ENCODE measurements at regions not wholly inside any gene's neighbourhood (a gene's known extent, or its start where the extent isn't known, plus 50 kb on each side); places are given as distances from the start of the nearest gene placed in this dataset.

DNA sequence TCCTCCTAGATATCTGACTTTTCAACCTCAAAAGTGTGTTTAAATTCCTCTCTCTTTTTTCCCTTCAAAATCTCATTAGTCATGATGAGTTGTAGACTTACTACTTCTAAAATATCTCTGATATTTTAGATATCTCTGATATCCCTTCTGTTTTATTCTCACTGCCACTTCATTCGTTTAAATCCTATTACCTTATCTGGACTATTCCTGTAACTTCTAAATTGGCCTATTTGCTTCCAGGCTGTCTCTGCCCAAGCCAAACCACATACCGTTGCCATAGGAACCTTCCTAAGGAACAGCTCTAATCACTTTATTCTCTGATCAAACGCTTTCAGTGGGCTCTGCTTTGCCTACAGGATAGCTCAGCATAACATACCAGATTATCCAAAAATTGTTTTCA lies 333.1 kb upstream of the CHRM3 start:
- BruUV-seq (replicated peaks), result no TSS peak
- Histone ChIP-seq H3K79me2 (ENCODE audit: control insufficient read depth, insufficient read depth, low read length) (no peaks in the 10 kb centered on the region), H3K9me1 (replicated peaks; ENCODE audit: control insufficient read depth, extremely low read depth, insufficient read depth, low read length) (no peaks in the 10 kb centered on the region), H3K4me1 (ENCODE audit: control insufficient read depth, extremely low read depth, insufficient read depth, low read length) (no peaks in the 10 kb centered on the region), H3K36me3 (ENCODE audit: control insufficient read depth in 2 of 2, extremely low read depth in 1 of 2, insufficient read depth in 2 of 2, low read length in 2 of 2) (no peaks in the 10 kb centered on the region), H4K20me1 (replicated peaks; ENCODE audit: control insufficient read depth, extremely low read depth, insufficient read depth, low read length) (no peaks in the 10 kb centered on the region), H3K4me2 (ENCODE audit: insufficient read depth, low read length) (no peak overlapping the region), H3K9me3 (replicated peaks; ENCODE audit: control insufficient read depth, insufficient read depth, low read length) (peaks cover under 1% of the 10 kb centered on the region), H3K4me3 (replicated peaks in 1 of 3; ENCODE audit: insufficient read depth in 1 of 3, low read depth in 1 of 3, low read length in 3 of 3) (no peak overlapping the region), H2AFZ (ENCODE audit: low read depth, low read length) (no peak overlapping the region), H3K27ac (ENCODE audit: insufficient read depth, low read depth, low read length) (no peak overlapping the region), H3K27me3 (ENCODE audit: control insufficient read depth in 2 of 2, insufficient read depth in 2 of 2, low read length in 2 of 2) (no peaks in the 10 kb centered on the region), H3K9ac (replicated peaks; ENCODE audit: extremely low read depth, insufficient read depth, low read length) (no peak overlapping the region)
- ChIA-PET POLR2A (no interaction called here), CTCF (no interaction called here)
- no peak for DNase-seq (ENCODE audit: low read depth, low spot score)
- no peak for FAIRE-seq
- intact Hi-C loops (cut with micrococcal nuclease) (no loop called here), dilution Hi-C loops (cut with MboI; ENCODE audit: extremely low pct_ligation_motif_present, low sequenced_read_pairs) (no loop called here)
- no peak for TF ChIP-seq MYC (IDR thresholded peaks at IDR 0.05; ENCODE audit: low read depth, low read length)
- TF ChIP-seq GATA2 (IDR thresholded peaks at IDR 0.05; ENCODE audit: insufficient read depth, insufficient read length, low read depth, low read length), result no peak
- TF ChIP-seq POLR2A (IDR thresholded peaks at IDR 0.05; ENCODE audit: low read depth, low read length), result no peak

DNA sequence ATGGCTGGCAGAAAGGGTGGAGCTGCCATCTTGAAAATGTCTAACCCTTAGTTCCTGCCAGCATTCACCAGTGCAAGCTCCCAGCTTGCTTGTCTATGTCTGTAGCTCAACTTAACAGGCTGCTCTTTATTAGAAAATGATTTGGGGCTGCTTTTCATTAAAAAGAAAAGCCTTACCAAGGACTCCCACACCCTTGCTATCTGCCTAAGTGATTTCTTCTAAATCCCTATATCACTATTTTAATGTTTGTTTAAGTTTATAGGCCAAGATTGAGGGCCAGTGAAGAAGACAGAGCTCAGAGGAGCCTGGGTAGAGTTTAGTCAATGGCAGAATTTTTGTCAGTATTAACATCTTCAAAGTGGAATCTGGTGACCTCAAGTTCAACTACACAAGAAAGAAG lies 336.8 kb upstream of the CHRM3 start:
- Histone ChIP-seq H4K20me1 (replicated peaks; ENCODE audit: control insufficient read depth, extremely low read depth, insufficient read depth, low read length) (no peaks in the 10 kb centered on the region), H3K9me3 (replicated peaks; ENCODE audit: control insufficient read depth, insufficient read depth, low read length) (no peaks in the 10 kb centered on the region), H3K4me3 (replicated peaks in 1 of 3; ENCODE audit: insufficient read depth in 1 of 3, low read depth in 1 of 3, low read length in 3 of 3) (no peak overlapping the region), H3K79me2 (ENCODE audit: control insufficient read depth, insufficient read depth, low read length) (no peaks in the 10 kb centered on the region), H3K9me1 (replicated peaks; ENCODE audit: control insufficient read depth, extremely low read depth, insufficient read depth, low read length) (no peaks in the 10 kb centered on the region), H3K27ac (ENCODE audit: insufficient read depth, low read depth, low read length) (no peak overlapping the region), H3K4me1 (ENCODE audit: control insufficient read depth, extremely low read depth, insufficient read depth, low read length) (no peaks in the 10 kb centered on the region), H3K9ac (replicated peaks; ENCODE audit: extremely low read depth, insufficient read depth, low read length) (no peak overlapping the region), H3K36me3 (ENCODE audit: control insufficient read depth in 2 of 2, extremely low read depth in 1 of 2, insufficient read depth in 2 of 2, low read length in 2 of 2) (no peaks in the 10 kb centered on the region), H2AFZ (ENCODE audit: low read depth, low read length) (no peak overlapping the region), H3K4me2 (ENCODE audit: insufficient read depth, low read length) (no peak overlapping the region), H3K27me3 (ENCODE audit: control insufficient read depth in 2 of 2, insufficient read depth in 2 of 2, low read length in 2 of 2) (no peaks in the 10 kb centered on the region)
- no TSS peak for BruUV-seq (replicated peaks)
- ChIA-PET CTCF (no interaction called here), POLR2A (no interaction called here)
- FAIRE-seq, result no peak
- intact Hi-C loops (cut with micrococcal nuclease), result no loop called here
- TF ChIP-seq EZH2 (IDR thresholded peaks at IDR 0.05; ENCODE audit: borderline replicate concordance, low read depth, low read length, severe bottlenecking), result no peak
- no peak for TF ChIP-seq POLR2AphosphoS5 (IDR thresholded peaks at IDR 0.05; ENCODE audit: insufficient read depth, low read depth, low read length)
- TF ChIP-seq, protein P1, sequence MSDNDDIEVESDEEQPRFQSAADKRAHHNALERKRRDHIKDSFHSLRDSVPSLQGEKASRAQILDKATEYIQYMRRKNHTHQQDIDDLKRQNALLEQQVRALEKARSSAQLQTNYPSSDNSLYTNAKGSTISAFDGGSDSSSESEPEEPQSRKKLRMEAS (IDR thresholded peaks at IDR 0.05; ENCODE audit: insufficient read depth, insufficient read length), result no peak
- DNase-seq (ENCODE audit: low read depth, low spot score), result no peak
- dilution Hi-C loops (cut with MboI; ENCODE audit: extremely low pct_ligation_motif_present, low sequenced_read_pairs), result no loop called here

All from endothelial cell of umbilical vein (primary cell).